ENCODE measurements at regions not wholly inside any gene's neighbourhood (a gene's known extent, or its start where the extent isn't known, plus 50 kb on each side); places are given as distances from the start of the nearest gene placed in this dataset.
"Not testable (repeated sequence)": the region's sequence is repeated elsewhere in the genome, so short reads cannot be mapped to it uniquely, and the experiment has no call there.

DNA sequence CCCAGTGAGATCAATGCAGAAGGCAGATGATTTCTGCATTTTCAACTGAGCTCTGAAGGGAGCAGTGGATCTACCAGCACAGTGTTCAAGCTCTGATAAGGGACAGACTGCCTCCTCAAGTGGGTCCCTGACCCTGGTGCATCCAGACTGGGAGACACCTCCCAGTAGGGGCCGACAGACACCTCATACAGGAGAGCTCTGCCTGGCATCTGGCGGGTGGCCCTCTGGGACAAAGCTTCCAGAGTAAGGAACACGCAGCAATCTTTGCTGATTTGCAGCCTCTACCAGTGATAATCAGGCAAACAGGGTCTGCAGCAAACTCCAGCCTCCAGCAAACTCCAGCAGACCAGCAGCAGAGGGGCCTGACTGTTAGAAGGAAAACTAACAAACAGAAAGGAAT is 152.9 kb upstream of the CCDC196 start:
- TF ChIP-seq, protein P1, sequence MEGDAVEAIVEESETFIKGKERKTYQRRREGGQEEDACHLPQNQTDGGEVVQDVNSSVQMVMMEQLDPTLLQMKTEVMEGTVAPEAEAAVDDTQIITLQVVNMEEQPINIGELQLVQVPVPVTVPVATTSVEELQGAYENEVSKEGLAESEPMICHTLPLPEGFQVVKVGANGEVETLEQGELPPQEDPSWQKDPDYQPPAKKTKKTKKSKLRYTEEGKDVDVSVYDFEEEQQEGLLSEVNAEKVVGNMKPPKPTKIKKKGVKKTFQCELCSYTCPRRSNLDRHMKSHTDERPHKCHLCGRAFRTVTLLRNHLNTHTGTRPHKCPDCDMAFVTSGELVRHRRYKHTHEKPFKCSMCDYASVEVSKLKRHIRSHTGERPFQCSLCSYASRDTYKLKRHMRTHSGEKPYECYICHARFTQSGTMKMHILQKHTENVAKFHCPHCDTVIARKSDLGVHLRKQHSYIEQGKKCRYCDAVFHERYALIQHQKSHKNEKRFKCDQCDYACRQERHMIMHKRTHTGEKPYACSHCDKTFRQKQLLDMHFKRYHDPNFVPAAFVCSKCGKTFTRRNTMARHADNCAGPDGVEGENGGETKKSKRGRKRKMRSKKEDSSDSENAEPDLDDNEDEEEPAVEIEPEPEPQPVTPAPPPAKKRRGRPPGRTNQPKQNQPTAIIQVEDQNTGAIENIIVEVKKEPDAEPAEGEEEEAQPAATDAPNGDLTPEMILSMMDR (IDR thresholded peaks at IDR 0.05) = not testable (repeated sequence)
- not testable (repeated sequence) for TF ChIP-seq POLR2A (IDR thresholded peaks at IDR 0.05)

Data from Peyer's patch (tissue), 4 donors.